ENCODE measurements at regions not wholly inside any gene's neighbourhood (a gene's known extent, or its start where the extent isn't known, plus 50 kb on each side); places are given as distances from the start of the nearest gene placed in this dataset.

DNA sequence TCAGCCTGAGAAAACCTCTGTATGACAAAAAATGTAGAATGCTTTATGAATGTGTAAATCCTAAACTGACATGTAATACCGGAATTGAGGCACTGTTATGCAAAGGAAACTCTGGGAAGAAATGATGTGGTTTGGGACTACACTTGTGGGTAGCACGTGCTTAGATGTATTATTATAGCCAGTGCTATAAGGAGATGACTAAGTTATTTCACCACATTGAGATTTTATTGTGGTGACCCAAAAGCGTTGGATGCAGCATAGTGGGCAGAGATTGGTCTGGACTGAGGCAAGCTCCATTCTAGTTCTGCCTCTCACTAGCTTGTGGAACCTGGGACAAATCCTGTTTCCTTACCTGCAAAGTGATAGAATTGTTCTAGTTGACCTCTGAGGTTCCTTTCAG lies 172.2 kb downstream of the SNAPC1 start:
- Mint-ChIP-seq H3K4me1 (ENCODE audit: low read depth, unreplicated experiment) (peaks cover 13% of the 10 kb centered on the region), H3K9me3 (ENCODE audit: unreplicated experiment) (no peaks in the 10 kb centered on the region), H3K4me3 (ENCODE audit: unreplicated experiment) (no peak overlapping the region), H3K36me3 (ENCODE audit: insufficient read depth, unreplicated experiment) (no peaks in the 10 kb centered on the region), H3K27ac (ENCODE audit: unreplicated experiment) (no peak overlapping the region), H3K27me3 (ENCODE audit: insufficient read depth, unreplicated experiment) (no peaks in the 10 kb centered on the region)
- Histone ChIP-seq H3K36me3 (ENCODE audit: control insufficient read depth, insufficient read depth, low read length) (no peaks in the 10 kb centered on the region), H3K4me1 (peaks cover 9% of the 10 kb centered on the region), H3K4me3 (ENCODE audit: low read depth, low read length) (no peak overlapping the region), H3K27me3 (replicated peaks; ENCODE audit: control insufficient read depth, insufficient read depth, low read length) (no peaks in the 10 kb centered on the region), H3K9me3 (no peaks in the 10 kb centered on the region)
- CTCF ChIA-PET = interaction anchor here (0.5 kb wide), 1 partner anchor 591 kb away, joined by 3 read pairs; no protein-coding TSS in a partner anchor
- TF ChIP-seq, protein P1, sequence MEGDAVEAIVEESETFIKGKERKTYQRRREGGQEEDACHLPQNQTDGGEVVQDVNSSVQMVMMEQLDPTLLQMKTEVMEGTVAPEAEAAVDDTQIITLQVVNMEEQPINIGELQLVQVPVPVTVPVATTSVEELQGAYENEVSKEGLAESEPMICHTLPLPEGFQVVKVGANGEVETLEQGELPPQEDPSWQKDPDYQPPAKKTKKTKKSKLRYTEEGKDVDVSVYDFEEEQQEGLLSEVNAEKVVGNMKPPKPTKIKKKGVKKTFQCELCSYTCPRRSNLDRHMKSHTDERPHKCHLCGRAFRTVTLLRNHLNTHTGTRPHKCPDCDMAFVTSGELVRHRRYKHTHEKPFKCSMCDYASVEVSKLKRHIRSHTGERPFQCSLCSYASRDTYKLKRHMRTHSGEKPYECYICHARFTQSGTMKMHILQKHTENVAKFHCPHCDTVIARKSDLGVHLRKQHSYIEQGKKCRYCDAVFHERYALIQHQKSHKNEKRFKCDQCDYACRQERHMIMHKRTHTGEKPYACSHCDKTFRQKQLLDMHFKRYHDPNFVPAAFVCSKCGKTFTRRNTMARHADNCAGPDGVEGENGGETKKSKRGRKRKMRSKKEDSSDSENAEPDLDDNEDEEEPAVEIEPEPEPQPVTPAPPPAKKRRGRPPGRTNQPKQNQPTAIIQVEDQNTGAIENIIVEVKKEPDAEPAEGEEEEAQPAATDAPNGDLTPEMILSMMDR (IDR thresholded peaks at IDR 0.05; ENCODE audit: insufficient read depth in 1 of 2, low read depth in 1 of 2, low read length in 1 of 2, severe bottlenecking in 1 of 2, unreplicated experiment in 1 of 2) = no peak
- POLR2A ChIA-PET = no interaction called here
- no TSS peak for BruUV-seq (replicated peaks)
- DNase-seq = no peak
- intact Hi-C loops (cut with micrococcal nuclease; ENCODE audit: unreplicated experiment) = no loop called here

DNA sequence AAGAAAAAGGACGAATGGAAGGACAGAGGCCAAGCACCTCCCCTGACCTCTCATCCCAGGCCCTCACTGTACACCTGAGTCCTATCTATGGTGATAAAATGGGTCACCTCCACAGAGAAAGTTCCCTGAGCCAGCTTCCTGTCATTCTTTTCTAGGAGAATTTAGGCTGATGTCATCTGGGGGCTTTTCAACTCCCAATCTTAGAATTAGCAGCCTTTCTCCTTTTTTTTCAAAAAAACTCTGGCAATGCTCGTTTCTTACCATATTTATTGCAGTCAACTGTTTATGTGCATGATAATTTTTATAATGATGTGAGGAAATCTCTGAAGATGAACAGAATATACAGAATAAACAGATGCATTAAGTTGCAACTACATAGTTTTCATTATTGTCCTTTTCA lies 177.6 kb downstream of the SNAPC1 start:
- no peaks in the 10 kb centered on the region for H3K36me3 ChIP-seq (ENCODE audit: control insufficient read depth, insufficient read depth, low read length)
- H3K27me3 Mint-ChIP-seq (ENCODE audit: insufficient read depth, unreplicated experiment) = no peaks in the 10 kb centered on the region
- no peak for DNase-seq
- peaks cover 17% of the 10 kb centered on the region for H3K4me1 Mint-ChIP-seq (ENCODE audit: low read depth, unreplicated experiment)
- intact Hi-C loops (cut with micrococcal nuclease; ENCODE audit: unreplicated experiment) = no loop called here
- BruUV-seq (replicated peaks) = no TSS peak
- ChIA-PET CTCF (no interaction called here), POLR2A (no interaction called here)
- H3K9me3 Mint-ChIP-seq (ENCODE audit: unreplicated experiment) = no peaks in the 10 kb centered on the region
- TF ChIP-seq, protein P1 (IDR thresholded peaks at IDR 0.05; ENCODE audit: insufficient read depth in 1 of 2, low read depth in 1 of 2, low read length in 1 of 2, severe bottlenecking in 1 of 2, unreplicated experiment in 1 of 2) = no peak
- H3K4me1 ChIP-seq = peaks cover 13% of the 10 kb centered on the region
- no peak overlapping the region for H3K27ac Mint-ChIP-seq (ENCODE audit: unreplicated experiment)
- no peaks in the 10 kb centered on the region for H3K27me3 ChIP-seq (replicated peaks; ENCODE audit: control insufficient read depth, insufficient read depth, low read length)
- H3K9me3 ChIP-seq = no peaks in the 10 kb centered on the region; the same call in 1 of the 2 replicates
- no peak overlapping the region for H3K4me3 ChIP-seq (ENCODE audit: low read depth, low read length)
- no peaks in the 10 kb centered on the region for H3K36me3 Mint-ChIP-seq (ENCODE audit: insufficient read depth, unreplicated experiment)
- H3K4me3 Mint-ChIP-seq (ENCODE audit: unreplicated experiment) = no peak overlapping the region

GRCh38 chr14:61940666-61941420 lies 178.6 kb downstream of the SNAPC1 start:
- no peaks in the 10 kb centered on the region; the same call in 1 of the 2 replicates for H3K9me3 ChIP-seq
- TF ChIP-seq, protein P1 (IDR thresholded peaks at IDR 0.05; ENCODE audit: insufficient read depth in 1 of 2, low read depth in 1 of 2, low read length in 1 of 2, severe bottlenecking in 1 of 2, unreplicated experiment in 1 of 2) = no peak
- no TSS peak for BruUV-seq (replicated peaks)
- peaks cover 13% of the 10 kb centered on the region for H3K4me1 ChIP-seq
- no peaks in the 10 kb centered on the region for H3K36me3 Mint-ChIP-seq (ENCODE audit: insufficient read depth, unreplicated experiment)
- ChIA-PET POLR2A (no interaction called here), CTCF (interaction anchor here (1.1 kb wide), 1 partner anchor 186 kb away, joined by 3 read pairs; no protein-coding TSS in a partner anchor)
- H3K9me3 Mint-ChIP-seq (ENCODE audit: unreplicated experiment) = no peaks in the 10 kb centered on the region
- no peak overlapping the region for H3K27ac Mint-ChIP-seq (ENCODE audit: unreplicated experiment)
- H3K4me1 Mint-ChIP-seq (ENCODE audit: low read depth, unreplicated experiment) = peaks cover 17% of the 10 kb centered on the region
- peak; percentile 23 to 60 for DNase-seq
- H3K27me3 ChIP-seq (replicated peaks; ENCODE audit: control insufficient read depth, insufficient read depth, low read length) = no peaks in the 10 kb centered on the region
- no peaks in the 10 kb centered on the region for H3K36me3 ChIP-seq (ENCODE audit: control insufficient read depth, insufficient read depth, low read length)
- H3K4me3 Mint-ChIP-seq (ENCODE audit: unreplicated experiment) = no peak overlapping the region
- H3K27me3 Mint-ChIP-seq (ENCODE audit: insufficient read depth, unreplicated experiment) = no peaks in the 10 kb centered on the region
- no peak overlapping the region for H3K4me3 ChIP-seq (ENCODE audit: low read depth, low read length)
- intact Hi-C loops (cut with micrococcal nuclease; ENCODE audit: unreplicated experiment) = no loop called here
